Subcutaneous abdominal adipose tissue (tissue), 5 donors: ENCODE measurements at regions not wholly inside any gene's neighbourhood (a gene's known extent, or its start where the extent isn't known, plus 50 kb on each side); places are given as distances from the start of the nearest gene placed in this dataset.

Experiments
- H3K27ac ChIP-seq: one replicate; pipeline ENCODE4 v1.7.0; 2013; ENCODE audit warnings: low read depth, mild to moderate bottlenecking, inconsistent platforms, low read length, moderate library complexity
- H3K27me3 ChIP-seq, 5 donors: one replicate each; pipeline ENCODE4 v1.7.0; 2013; ENCODE audit warnings: low read length in 5 of 5, inconsistent platforms in 1 of 5; ENCODE audit not compliant: control insufficient read depth in 5 of 5, insufficient read depth in 4 of 5
- H3K36me3 ChIP-seq, 5 donors: one replicate each; pipeline ENCODE4 v1.7.0; 2013; ENCODE audit warnings: low read length in 5 of 5; ENCODE audit not compliant: control insufficient read depth in 5 of 5, insufficient read depth in 5 of 5
- H3K4me1 ChIP-seq, 5 donors: one replicate each; pipeline ENCODE4 v1.7.0; 2013; ENCODE audit warnings: low read length in 5 of 5, mild to moderate bottlenecking in 3 of 5, moderate library complexity in 1 of 5; ENCODE audit not compliant: control insufficient read depth in 5 of 5, insufficient read depth in 5 of 5
- H3K4me3 ChIP-seq, 5 donors: one replicate each; pipeline ENCODE4 v1.7.0; 2013; ENCODE audit warnings: low read length in 5 of 5, low read depth in 1 of 5
- H3K9ac ChIP-seq, 5 donors: one replicate each; pipeline ENCODE4 v1.7.0; 2013; ENCODE audit warnings: low read length in 5 of 5, mild to moderate bottlenecking in 4 of 5, moderate library complexity in 3 of 5
- H3K9me3 ChIP-seq, 5 donors: one replicate each; pipeline ENCODE4 v1.7.0; 2013; ENCODE audit warnings: low read length in 5 of 5; ENCODE audit not compliant: control insufficient read depth in 5 of 5
- donor health status: healthy.
- donor health status: healthy.
- donor health status: healthy.
- donor health status: healthy.
- donor health status: healthy.

GRCh38 chr3:72062017-72062416, 277.1 kb upstream of the PROK2 start:
- Histone ChIP-seq H3K4me1 (no peaks in the 10 kb centered on the region), H3K4me3 (no peak overlapping the region), H3K9ac (no peak overlapping the region), H3K9me3 (peaks cover 0 to 5% (median 0%) of the 10 kb centered on the region in 5 donors), H3K36me3 (no peaks in the 10 kb centered on the region), H3K27ac (no peak overlapping the region), H3K27me3 (no peaks in the 10 kb centered on the region)

DNA sequence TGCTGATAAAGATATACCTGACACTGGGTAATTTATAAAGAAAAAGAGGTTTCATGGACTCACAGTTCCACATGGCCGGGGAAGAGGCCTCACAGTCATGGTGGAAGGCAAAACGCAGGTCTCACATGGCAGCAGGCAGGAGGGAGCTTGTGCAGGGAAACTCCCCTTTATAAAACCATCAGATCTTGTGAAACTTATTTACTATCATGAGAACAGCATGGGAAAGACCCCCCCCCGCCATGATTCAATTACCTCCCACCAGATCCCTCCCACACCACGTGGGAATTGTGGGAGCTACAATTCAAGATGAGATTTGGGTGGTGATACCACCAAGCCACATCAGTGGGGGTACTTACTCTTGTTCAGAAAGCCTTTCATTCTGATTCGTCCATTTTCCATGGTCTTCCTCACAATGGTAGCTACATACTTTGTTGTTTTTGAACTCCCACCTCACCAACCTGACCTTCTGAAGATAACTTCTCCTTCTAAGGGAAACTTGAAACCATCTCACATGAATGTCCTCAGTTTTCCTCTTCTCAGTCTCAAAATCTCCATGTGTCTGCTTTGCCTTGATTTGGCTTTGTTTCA, 275.6 kb upstream of the PROK2 start:
- Histone ChIP-seq H3K27me3 (no peaks in the 10 kb centered on the region), H3K4me1 (no peaks in the 10 kb centered on the region), H3K27ac (no peak overlapping the region), H3K36me3 (no peaks in the 10 kb centered on the region), H3K4me3 (no peak overlapping the region), H3K9ac (no peak overlapping the region), H3K9me3 (peaks cover 0 to 5% (median 0%) of the 10 kb centered on the region in 5 donors)

DNA sequence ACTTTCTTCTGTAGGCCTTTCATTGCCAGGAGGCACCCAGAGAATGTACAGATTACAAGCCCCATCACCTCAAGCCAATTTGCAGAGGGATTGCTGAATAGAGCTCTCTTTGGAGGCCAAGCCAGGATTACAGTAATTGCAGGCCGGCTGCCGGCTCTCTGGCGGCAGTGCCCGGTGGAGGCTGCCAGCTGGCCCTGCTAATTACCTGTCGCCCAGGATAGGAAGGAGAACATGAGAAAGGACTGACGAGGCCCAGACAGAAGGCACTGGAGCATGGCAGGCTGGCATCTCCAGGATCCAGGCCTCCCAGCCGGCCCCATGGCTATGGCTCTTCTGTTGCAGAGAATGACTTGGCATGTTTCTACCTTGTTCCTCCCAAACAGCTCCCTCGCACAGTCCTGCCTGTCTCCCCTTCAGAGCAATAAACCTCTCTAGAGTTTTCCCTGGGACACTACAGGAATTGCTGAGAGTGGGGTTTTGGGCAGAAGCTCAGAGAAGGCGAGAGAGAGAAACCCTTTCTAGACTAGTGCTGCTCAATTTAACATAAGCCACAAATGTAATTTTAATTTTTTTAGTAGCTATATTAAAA, 273.6 kb upstream of the PROK2 start:
- no peaks in the 10 kb centered on the region for H3K36me3 ChIP-seq
- peaks cover 0 to 3% (median 0%) of the 10 kb centered on the region in 5 donors for H3K9me3 ChIP-seq
- no peaks in the 10 kb centered on the region for H3K27me3 ChIP-seq
- no peak overlapping the region for H3K9ac ChIP-seq
- no peak overlapping the region for H3K4me3 ChIP-seq
- no peak overlapping the region for H3K27ac ChIP-seq
- no peaks in the 10 kb centered on the region for H3K4me1 ChIP-seq

- no peaks in the 10 kb centered on the region for H3K36me3 ChIP-seq
- H3K9ac ChIP-seq = no peak overlapping the region
- H3K9me3 ChIP-seq = no peaks in the 10 kb centered on the region
- no peak overlapping the region for H3K4me3 ChIP-seq
- no peaks in the 10 kb centered on the region for H3K4me1 ChIP-seq
- H3K27me3 ChIP-seq = no peaks in the 10 kb centered on the region
- H3K27ac ChIP-seq = no peak overlapping the region
Measured at GRCh38 chr3:72055436-72055835, 270.5 kb upstream of the PROK2 start.

DNA sequence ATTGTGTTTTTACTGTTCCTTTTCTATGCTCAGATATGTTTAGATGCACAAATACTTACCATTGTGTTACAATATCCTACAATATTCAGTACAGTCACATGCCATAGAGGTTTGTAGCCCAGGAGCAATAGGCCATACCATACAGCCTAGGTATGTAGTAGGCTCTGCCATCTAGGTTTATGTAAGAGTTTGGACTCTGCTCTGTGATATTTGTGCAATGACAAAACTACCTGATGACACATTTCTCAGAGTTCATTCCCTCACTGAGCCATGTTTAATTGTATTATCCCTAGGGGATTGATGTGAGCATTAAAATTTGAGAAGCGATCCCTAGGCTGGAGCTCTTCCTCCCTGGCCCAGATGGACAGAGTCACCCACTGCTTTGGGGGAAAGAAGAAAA, 270.0 kb upstream of the PROK2 start:
- no peak overlapping the region for H3K27ac ChIP-seq
- no peaks in the 10 kb centered on the region for H3K9me3 ChIP-seq

DNA sequence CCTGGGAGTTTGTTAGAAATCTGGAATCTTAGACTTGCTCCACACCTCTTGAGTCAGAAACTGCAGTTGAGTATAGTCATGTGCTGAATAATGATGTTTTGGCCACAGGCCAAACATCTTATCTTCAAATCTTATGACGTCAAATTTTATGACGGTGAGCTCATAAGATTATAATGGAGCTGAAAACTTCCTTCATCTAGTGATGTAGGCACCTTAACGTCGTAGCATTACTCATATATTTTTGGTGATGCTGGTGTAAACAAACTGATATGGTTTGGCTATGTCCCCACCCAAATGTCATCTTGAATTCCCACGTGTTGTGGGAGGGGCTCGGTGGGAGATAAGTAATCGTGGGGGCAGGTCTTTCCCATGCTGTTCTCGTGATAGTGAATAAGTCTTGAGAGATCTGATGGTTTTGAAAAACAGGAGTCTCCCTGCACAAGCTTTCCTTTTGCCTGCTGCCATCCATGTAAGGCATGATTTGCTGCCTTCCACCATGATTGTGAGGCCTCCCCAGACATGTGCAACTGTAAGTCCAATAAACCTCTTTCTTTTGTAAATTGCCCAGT, 268.0 kb upstream of the PROK2 start:
- Histone ChIP-seq H3K4me1 (peaks cover 0 to 1% (median 0%) of the 10 kb centered on the region in 5 donors), H3K36me3 (no peaks in the 10 kb centered on the region), H3K27me3 (no peaks in the 10 kb centered on the region), H3K9me3 (no peaks in the 10 kb centered on the region), H3K27ac (no peak overlapping the region), H3K4me3 (no peak overlapping the region), H3K9ac (no peak overlapping the region)

More for the DNA sequence above, 270.0 kb upstream of the PROK2 start:
- Histone ChIP-seq H3K27me3 (no peaks in the 10 kb centered on the region), H3K4me1 (no peaks in the 10 kb centered on the region), H3K9ac (no peak overlapping the region), H3K4me3 (no peak overlapping the region), H3K36me3 (no peaks in the 10 kb centered on the region)

GRCh38 chr3:72050771-72051170, 265.8 kb upstream of the PROK2 start:
- H3K9me3 ChIP-seq = no peaks in the 10 kb centered on the region

GRCh38 chr3:72050048-72050632, 265.2 kb upstream of the PROK2 start:
- H3K4me3 ChIP-seq = no peak overlapping the region
- no peak overlapping the region for H3K9ac ChIP-seq

More at GRCh38 chr3:72050771-72051170, 265.8 kb upstream of the PROK2 start:
- Histone ChIP-seq H3K9ac (no peak overlapping the region), H3K27me3 (no peaks in the 10 kb centered on the region), H3K4me1 (peaks cover 0 to 1% (median 0%) of the 10 kb centered on the region in 5 donors), H3K36me3 (no peaks in the 10 kb centered on the region), H3K4me3 (no peak overlapping the region), H3K27ac (no peak overlapping the region)

GRCh38 chr3:72049300-72049699, 264.4 kb upstream of the PROK2 start:
- no peak overlapping the region for H3K9ac ChIP-seq
- no peak overlapping the region for H3K4me3 ChIP-seq
- H3K9me3 ChIP-seq = no peaks in the 10 kb centered on the region
- H3K27ac ChIP-seq = no peak overlapping the region
- peaks cover 0 to 3% (median 1%) of the 10 kb centered on the region in 5 donors for H3K4me1 ChIP-seq
- H3K27me3 ChIP-seq = no peaks in the 10 kb centered on the region
- H3K36me3 ChIP-seq = no peaks in the 10 kb centered on the region

More at GRCh38 chr3:72050048-72050632, 265.2 kb upstream of the PROK2 start:
- no peaks in the 10 kb centered on the region for H3K27me3 ChIP-seq
- no peak overlapping the region for H3K27ac ChIP-seq
- no peaks in the 10 kb centered on the region for H3K9me3 ChIP-seq
- H3K4me1 ChIP-seq = peaks cover 0 to 1% (median 0%) of the 10 kb centered on the region in 5 donors
- no peaks in the 10 kb centered on the region for H3K36me3 ChIP-seq

DNA sequence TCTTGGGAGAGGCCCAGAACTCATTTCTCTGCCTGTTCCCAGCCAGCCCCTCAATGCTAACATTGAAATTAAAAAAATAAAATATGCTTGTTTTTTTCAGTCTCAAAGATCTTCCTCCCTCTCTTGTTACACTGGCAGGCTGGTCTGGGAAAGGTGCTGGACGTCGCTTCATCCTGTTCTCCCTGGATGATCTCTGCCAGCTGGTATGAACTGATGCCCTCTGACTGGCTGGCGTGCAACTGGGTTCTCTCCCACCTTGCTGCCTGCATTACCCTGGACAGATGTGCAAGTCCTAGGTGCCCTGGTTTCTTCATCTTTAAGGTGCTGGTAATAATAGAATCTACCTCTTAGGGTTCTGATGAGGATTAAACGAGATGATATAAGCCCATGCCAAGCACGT, 263.9 kb upstream of the PROK2 start:
- Histone ChIP-seq H3K4me3 (no peak overlapping the region), H3K9me3 (no peaks in the 10 kb centered on the region), H3K27ac (no peak overlapping the region), H3K4me1 (peaks cover 0 to 7% (median 4%) of the 10 kb centered on the region in 5 donors), H3K36me3 (no peaks in the 10 kb centered on the region), H3K9ac (no peak overlapping the region), H3K27me3 (no peaks in the 10 kb centered on the region)
